ENCODE measurements at regions not wholly inside any gene's neighbourhood (a gene's known extent, or its start where the extent isn't known, plus 50 kb on each side); places are given as distances from the start of the nearest gene placed in this dataset.

DNA sequence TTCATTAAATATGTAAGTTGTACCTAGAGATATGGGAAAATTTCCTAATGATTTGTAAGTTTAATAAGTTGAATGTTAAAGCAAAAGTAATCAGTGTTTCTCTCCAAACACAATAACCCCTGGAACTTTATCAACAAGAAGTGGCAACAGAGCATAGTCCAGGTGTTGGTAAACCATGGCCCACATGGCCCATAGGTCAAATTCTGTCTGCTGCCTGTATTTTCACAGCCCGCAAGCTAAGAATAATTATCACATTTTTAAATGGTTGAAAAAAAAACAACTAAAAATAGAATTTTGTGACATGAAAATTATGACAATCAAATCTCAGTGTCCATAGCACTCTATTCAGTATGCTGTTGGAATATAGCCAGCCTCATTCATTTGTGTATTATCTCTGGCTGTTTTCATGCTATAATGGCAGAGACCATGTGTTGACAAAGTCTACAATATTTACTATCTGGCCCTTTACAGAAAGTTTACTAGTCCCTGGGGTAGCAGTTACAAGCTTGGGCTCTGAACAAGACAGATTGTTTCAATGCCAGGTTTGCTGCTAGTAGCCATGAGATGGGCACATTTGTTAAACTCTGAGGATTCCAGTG, 395.8 kb downstream of the GASK1B start:
- no peaks in the 10 kb centered on the region for H3K36me3 ChIP-seq (ENCODE audit: insufficient read depth, low read length)
- intact Hi-C loops (cut with micrococcal nuclease; ENCODE audit: unreplicated experiment): no loop called here
- CTCF ChIA-PET (ENCODE audit: unreplicated experiment): no interaction called here
- no peak overlapping the region for H3K27ac ChIP-seq (ENCODE audit: low read depth, low read length, poor library complexity, severe bottlenecking)
- H3K4me3 ChIP-seq (ENCODE audit: low read depth, low read length, poor library complexity, severe bottlenecking): no peak overlapping the region
- H3K79me2 ChIP-seq (ENCODE audit: insufficient read depth, low read depth, low read length): no peaks in the 10 kb centered on the region
- no peaks in the 10 kb centered on the region for H4K20me1 ChIP-seq (ENCODE audit: insufficient read depth, low read length)
- no peaks in the 10 kb centered on the region for H3K9me2 ChIP-seq (ENCODE audit: insufficient read depth, low read length)
- no peak overlapping the region for H2AFZ ChIP-seq (ENCODE audit: low read length)
- H3K4me1 ChIP-seq (ENCODE audit: insufficient read depth, low read length, poor library complexity, severe bottlenecking): no peaks in the 10 kb centered on the region
- TF ChIP-seq CTCF (conservative IDR thresholded peaks at IDR 0.05; ENCODE audit: low read length) (no peak), EZH2phosphoT487 (IDR thresholded peaks at IDR 0.05; ENCODE audit: borderline replicate concordance, low read depth, low read length) (no peak)
- H3K4me2 ChIP-seq (ENCODE audit: low read length): no peak overlapping the region
- no TSS peak for BruUV-seq (replicated peaks)
- DNase-seq (ENCODE audit: low spot score): no peak
- H3K9me3 ChIP-seq (ENCODE audit: low read length): no peaks in the 10 kb centered on the region
- POLR2A ChIA-PET: interaction anchor here (0.6 kb wide), 1 partner anchor 381 kb away, joined by 3 read pairs; no protein-coding TSS in a partner anchor

GRCh38 chr4:157775971-157776370, 396.9 kb downstream of the GASK1B start:
- no peaks in the 10 kb centered on the region for H3K4me1 ChIP-seq (ENCODE audit: insufficient read depth, low read length, poor library complexity, severe bottlenecking)
- no peak for DNase-seq (ENCODE audit: low spot score)
- no TSS peak for BruUV-seq (replicated peaks)
- H3K4me2 ChIP-seq (ENCODE audit: low read length): no peak overlapping the region
- intact Hi-C loops (cut with micrococcal nuclease; ENCODE audit: unreplicated experiment): no loop called here
- ChIA-PET POLR2A (no interaction called here), CTCF (ENCODE audit: unreplicated experiment) (no interaction called here)
- no peaks in the 10 kb centered on the region for H3K9me3 ChIP-seq (ENCODE audit: low read length)
- no peaks in the 10 kb centered on the region for H3K9me2 ChIP-seq (ENCODE audit: insufficient read depth, low read length)
- H2AFZ ChIP-seq (ENCODE audit: low read length): no peak overlapping the region
- no peaks in the 10 kb centered on the region for H3K36me3 ChIP-seq (ENCODE audit: insufficient read depth, low read length)
- H3K27ac ChIP-seq (ENCODE audit: low read depth, low read length, poor library complexity, severe bottlenecking): no peak overlapping the region
- TF ChIP-seq CTCF (conservative IDR thresholded peaks at IDR 0.05; ENCODE audit: low read length) (no peak), EZH2phosphoT487 (IDR thresholded peaks at IDR 0.05; ENCODE audit: borderline replicate concordance, low read depth, low read length) (no peak)
- no peaks in the 10 kb centered on the region for H3K79me2 ChIP-seq (ENCODE audit: insufficient read depth, low read depth, low read length)
- H4K20me1 ChIP-seq (ENCODE audit: insufficient read depth, low read length): no peaks in the 10 kb centered on the region
- H3K4me3 ChIP-seq (ENCODE audit: low read depth, low read length, poor library complexity, severe bottlenecking): no peak overlapping the region

GRCh38 chr4:157772907-157773306, 399.9 kb downstream of the GASK1B start:
- no peaks in the 10 kb centered on the region for H3K9me2 ChIP-seq (ENCODE audit: insufficient read depth, low read length)
- TF ChIP-seq EZH2phosphoT487 (IDR thresholded peaks at IDR 0.05; ENCODE audit: borderline replicate concordance, low read depth, low read length) (no peak), CTCF (conservative IDR thresholded peaks at IDR 0.05; ENCODE audit: low read length) (no peak)
- POLR2A ChIA-PET: interaction anchor here (0.6 kb wide), 1 partner anchor 138 kb away, joined by 3 read pairs; no protein-coding TSS in a partner anchor
- H3K4me1 ChIP-seq (ENCODE audit: insufficient read depth, low read length, poor library complexity, severe bottlenecking): no peaks in the 10 kb centered on the region
- H3K27ac ChIP-seq (ENCODE audit: low read depth, low read length, poor library complexity, severe bottlenecking): no peak overlapping the region
- H2AFZ ChIP-seq (ENCODE audit: low read length): no peak overlapping the region
- no peak overlapping the region for H3K4me3 ChIP-seq (ENCODE audit: low read depth, low read length, poor library complexity, severe bottlenecking)
- H3K9me3 ChIP-seq (ENCODE audit: low read length): no peaks in the 10 kb centered on the region
- no peaks in the 10 kb centered on the region for H3K36me3 ChIP-seq (ENCODE audit: insufficient read depth, low read length)
- BruUV-seq (replicated peaks): no TSS peak
- intact Hi-C loops (cut with micrococcal nuclease; ENCODE audit: unreplicated experiment): no loop called here
- no peaks in the 10 kb centered on the region for H3K79me2 ChIP-seq (ENCODE audit: insufficient read depth, low read depth, low read length)
- no peaks in the 10 kb centered on the region for H4K20me1 ChIP-seq (ENCODE audit: insufficient read depth, low read length)
- CTCF ChIA-PET (ENCODE audit: unreplicated experiment): no interaction called here
- no peak overlapping the region for H3K4me2 ChIP-seq (ENCODE audit: low read length)
- DNase-seq (ENCODE audit: low spot score): no peak
